ENCODE measurements at regions not wholly inside any gene's neighbourhood (a gene's known extent, or its start where the extent isn't known, plus 50 kb on each side); places are given as distances from the start of the nearest gene placed in this dataset.

GRCh38 chr15:97168704-97169475 is 791.6 kb upstream of the ARRDC4 start:
- no peak for DNase-seq

DNA sequence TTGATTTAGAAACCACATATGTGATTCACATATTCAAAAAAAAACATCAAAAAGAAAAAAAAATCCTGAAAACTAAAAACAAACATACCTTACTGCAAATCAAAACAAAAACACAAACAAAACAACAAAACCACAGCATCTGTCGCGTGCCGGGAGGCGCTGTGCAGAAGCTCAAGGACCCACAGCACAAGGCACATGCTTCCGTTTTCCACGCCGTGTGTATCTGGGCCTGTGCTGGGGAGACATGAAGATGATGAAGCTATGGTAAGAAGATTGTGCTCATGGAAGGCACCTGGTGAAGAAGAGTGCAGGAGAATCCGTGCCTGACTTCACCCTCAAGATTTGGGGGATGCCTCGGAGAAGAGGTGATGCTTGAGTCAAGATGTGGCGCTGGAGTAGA is 788.9 kb upstream of the ARRDC4 start:
- DNase-seq: no peak

DNA sequence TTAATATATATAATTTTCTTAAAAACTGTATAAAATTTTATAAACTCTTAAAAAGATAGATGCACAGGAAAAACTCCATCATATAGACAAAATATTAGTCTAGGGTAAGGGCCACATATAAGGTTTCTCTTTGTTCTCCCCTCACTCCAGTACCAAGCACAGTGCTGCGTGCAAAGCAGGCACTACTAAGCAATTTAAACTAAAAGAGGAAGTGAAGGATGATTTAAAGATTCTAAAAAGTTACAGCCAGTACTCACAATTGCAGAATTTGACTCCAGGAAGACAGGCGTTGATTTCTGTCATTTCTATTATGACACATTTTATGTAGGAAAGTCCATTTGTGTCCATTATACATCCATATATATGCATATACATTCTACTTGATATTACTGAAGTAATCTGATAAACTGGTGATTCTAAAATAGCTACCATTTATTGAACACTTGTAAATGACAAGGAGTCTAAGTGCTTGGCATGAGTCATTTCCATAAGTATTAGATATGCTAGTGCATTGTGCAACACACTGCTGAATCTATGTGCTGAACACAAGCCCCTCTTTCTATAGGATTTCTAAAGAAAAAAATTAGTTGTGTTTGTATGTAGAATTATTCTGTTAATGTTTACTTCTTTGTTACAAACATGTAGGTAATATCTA is 785.5 kb upstream of the ARRDC4 start:
- no peak for DNase-seq

DNA sequence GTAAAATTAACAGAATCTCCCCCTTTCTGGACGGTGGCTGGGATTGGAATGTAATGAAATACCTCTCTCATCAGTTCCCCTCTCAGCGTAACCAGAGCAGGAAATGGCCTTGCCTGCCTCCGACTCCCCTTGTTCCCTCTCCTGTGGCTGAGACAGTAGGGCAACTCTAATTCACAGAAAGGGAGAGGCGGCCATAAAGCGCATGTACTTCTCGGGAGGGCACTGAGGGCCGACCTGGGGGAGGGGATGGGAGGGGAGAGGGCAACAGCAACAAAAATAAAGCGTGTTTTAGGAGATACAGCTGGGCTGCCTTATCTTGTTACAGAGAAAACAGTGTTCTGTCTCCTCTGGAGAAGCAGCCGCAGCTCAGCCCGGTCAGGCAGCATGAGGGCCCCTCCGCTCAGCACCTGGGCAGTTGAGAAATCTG is 783.3 kb upstream of the ARRDC4 start:
- DNase-seq: no peak

DNA sequence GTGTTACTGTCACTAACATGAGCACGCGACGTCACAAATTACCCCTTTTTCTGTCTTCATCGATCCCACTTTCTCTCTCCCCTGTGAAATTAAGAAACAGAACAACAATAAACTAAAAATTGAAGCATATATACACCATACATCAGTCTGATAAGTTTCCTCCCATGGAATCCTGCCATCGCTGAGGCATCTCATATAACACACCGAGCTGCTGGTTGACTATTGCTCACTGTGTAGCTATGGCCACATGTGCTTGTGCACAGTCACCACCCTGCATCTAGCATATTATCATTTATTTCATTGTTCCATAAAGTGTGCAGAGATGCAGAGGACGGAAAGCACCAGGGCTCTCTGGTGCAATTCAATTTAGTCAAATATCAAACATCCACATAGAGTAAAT is 777.9 kb upstream of the ARRDC4 start:
- DNase-seq: no peak

- no peak for DNase-seq
These were observed 771.2 kb upstream of the ARRDC4 start for GRCh38 chr15:97189162-97189780.

DNA sequence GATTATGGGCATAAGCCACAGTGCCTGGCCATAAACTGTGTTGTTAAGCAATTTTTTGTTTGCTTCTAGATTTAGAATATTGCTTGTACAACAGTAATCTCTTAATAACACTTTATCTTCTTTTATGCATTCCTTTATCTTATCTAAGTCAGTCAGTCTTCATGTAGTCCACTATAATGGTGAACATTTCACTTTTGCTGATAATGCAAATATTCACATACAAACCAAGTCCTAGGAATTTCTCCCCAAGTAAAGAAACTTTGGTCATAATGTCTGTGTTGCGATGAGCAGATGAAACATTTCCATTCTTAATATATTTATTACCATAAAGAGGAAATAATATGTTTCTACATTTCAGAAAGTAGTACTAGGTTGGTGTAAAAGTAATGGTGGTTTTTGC is 765.8 kb upstream of the ARRDC4 start:
- DNase-seq: no peak

DNA sequence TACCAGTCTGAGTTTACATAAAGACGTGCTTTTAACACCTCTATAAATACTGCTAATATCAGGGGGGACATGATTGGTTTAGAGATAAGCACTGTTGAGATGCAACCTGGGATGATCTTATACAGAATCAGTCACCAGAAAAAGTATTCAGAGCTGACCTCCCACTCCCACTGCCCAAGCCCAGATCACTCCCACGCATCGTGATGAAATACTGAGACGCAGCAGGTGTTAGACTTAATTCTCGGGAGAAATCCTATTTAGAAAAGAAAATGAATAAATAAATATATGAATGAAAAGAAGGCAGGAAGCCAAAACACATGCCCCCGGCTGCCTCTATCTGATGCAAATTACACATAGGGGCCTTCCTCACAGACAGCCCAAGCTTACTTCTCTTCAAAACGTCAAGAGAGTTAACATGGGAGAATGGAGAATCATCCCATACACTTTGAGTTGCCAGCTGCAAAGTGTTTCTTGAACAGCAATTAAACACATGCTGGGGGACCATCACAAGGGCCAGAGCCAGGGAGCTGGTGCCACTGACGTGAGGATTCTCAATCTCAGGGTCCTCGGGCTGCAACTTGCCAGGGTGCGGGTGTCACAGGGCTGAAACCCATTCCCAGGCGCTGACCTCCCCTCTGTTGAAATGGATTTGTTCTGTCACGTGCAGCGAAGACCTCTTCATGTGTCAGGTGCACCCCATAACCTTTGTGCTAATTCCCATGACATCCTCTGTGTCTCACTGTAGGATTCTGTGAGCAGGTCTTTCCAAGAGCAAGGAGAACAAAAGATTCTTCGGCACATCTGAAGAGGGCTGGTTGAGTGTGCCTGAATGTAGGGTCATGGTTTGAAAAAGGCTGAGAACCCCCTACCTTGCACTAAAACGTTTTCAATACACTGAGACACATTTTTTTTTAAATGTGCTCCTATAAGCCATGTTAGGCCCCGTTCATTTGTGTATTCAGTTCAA is 764.2 kb upstream of the ARRDC4 start:
- no peak for DNase-seq

DNA sequence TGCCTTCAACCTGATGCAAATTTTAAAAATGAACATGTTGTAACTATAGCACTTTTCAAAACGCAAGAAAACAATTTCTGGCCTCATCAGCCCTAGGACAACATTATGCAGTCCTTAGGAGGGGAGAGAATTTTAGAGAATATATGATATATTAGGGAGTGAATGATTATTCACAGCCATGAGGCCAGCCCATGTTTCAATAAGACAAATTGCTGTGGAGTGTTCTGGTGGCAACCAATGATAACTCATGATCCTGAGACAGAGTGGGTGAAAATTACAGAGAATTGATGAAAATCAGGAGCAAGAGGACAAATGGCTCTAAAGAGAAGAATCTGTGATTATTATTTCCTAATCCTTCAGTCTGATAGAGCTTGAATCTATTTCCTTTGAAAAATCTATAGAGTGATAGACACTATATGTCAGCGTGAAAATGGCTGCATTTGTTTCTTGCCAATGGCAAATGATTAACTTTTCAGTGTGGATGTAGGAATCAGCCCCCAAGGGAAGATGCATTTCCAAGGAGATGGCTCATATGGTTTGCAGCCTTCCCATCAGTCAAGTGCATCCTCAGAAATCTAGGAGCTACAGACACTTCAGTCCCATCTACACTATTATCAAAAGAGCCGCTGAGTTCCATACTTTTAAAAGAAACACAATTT is 761.0 kb upstream of the ARRDC4 start:
- DNase-seq: no peak

GRCh38 chr15:97200161-97200560 is 760.3 kb upstream of the ARRDC4 start:
- DNase-seq: no peak

GRCh38 chr15:97210277-97210676 is 750.2 kb upstream of the ARRDC4 start:
- DNase-seq: no peak

DNA sequence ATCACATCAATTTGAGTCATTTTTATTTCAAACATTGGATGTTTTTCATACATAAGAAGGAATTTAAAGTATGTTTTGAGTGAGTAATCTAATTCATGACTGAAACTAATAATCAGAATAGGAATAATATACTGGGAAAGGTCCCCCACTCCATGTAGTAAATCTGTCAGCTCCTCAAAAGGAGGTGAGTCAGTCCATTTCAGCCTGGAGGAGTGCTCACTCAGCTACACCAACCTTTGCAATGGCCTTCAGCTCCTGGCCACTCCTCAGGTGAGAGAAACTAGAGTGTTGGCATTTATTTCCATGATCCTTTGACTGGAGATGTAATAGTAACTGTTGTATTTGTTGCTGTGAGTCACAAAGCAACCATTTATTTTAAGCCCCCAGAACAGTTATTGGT is 744.9 kb upstream of the ARRDC4 start:
- DNase-seq: no peak

GRCh38 chr15:97224191-97224641 is 736.3 kb upstream of the ARRDC4 start:
- no peak for DNase-seq

DNA sequence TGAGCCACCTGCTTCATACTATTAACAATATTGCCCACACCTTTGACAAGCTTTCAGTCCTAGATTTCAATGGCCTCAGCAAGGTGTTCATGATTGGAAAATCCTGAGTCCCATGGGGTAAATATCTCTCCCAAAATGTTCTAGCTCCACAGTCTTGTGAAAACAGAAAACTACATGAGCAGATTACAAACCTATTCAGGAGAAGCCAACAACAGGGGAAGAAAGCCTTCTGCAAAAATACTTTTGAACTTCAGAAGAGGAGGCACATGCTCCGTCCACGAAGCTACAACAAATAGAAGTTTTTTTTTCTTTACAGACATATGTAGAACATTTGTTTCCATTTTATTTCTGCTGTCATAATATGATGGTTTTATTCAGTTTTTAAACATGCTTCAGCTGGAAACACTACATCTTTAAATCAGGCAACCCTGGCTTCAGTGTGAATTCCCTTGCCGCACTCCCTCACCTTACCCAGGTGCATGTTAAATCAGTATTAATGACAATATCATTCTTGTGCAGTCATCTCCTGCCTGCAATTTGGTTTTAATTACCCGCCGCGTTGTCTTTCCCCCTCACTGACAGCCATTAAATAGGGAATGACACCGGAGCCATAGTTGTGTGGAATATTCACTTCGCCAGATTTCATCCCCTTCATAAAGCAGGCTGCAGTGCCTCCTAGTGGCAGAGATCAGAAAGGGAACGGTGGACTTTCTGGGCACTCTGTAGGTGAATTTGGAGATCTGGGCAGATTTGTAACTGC is 725.5 kb upstream of the ARRDC4 start:
- peak; percentile 61 for DNase-seq

GRCh38 chr15:97235611-97235985 is 724.9 kb upstream of the ARRDC4 start:
- DNase-seq: no peak

DNA sequence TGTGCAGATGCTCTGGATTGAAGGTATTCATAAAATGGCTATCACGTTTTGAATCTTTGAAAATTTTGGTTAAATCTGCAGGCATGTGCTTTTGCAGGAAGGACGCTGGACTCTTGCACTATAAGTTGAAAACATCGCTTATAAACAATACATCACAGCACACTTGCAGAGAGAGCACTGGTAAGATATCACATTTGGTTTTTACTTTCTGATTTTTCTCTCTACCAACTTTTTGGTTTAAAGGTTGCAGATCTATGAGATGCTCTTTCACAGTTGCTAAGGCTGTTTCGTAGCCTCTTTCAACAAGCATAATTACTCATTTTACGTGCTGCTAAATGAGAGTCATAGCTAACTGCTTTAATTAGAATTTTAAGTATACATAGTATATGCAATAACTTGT is 724.4 kb upstream of the ARRDC4 start:
- no peak for DNase-seq

DNA sequence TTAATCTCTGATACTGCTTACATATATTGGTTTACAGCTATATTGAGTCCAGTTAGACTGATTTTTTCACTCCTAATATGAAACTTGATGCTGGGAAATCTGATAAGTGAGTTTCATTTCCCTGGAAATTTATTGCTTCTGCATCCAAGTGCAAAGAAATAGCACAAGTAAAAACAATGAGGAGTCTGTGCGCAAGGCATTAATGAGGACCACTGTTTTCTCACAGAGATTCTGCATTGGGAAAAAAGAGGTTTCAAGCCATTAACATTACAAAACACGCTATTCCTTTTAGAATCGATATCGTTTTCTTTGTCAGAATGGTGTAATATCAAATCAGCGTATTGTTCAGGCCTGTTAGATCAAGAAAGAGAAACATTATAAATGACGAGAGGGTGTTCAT is 723.3 kb upstream of the ARRDC4 start:
- no peak for DNase-seq

- DNase-seq: no peak
These were observed 712.1 kb upstream of the ARRDC4 start for GRCh38 chr15:97248376-97248775.

DNA sequence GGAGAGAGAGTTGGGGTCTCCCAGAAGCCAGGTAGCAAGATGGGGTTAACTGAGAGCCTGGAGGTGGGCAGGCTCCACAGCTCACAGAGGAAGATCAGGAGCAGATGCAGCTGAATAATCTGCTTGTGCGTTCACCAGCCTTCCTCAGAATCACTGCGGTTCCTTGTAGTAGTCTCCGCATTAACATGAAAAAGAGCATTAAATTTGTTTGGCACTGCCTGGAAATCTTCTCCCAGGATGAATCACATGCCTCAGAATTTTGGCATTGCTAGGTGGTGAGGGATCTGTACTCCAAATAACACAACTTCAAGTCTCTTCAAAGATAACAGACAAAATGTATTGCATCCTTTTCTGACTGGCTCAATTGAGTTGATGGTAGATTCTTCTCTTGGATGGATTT is 700.6 kb upstream of the ARRDC4 start:
- DNase-seq: no peak

DNA sequence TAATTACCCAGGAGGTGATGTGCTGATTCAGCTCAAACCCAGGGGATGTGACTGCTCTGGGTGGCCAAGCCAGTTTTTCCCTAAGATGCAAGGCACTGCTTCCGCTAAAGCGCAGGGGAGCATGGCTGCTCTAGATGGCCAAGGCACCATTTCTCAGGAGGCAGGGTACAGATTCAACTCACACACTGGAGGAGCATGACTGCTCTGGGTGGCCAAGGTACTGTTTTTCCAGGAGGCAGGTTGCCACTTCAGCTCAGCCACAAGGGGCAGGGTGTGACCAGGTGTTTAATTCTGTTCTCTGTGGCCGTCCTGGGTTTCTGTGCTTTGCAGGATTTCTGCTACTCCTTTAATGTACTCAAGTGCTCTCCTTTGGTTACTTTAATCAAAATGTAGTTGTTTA is 659.3 kb upstream of the ARRDC4 start:
- no peak for DNase-seq

GRCh38 chr15:97316362-97316761 is 644.1 kb upstream of the ARRDC4 start:
- no peak for DNase-seq

Measured in muscle of arm (tissue), 1 donor.